CD4-positive, alpha-beta T cell treated with Interleukin-6 at 100 ng/mL for 8 hours (primary cell): ENCODE measurements at regions not wholly inside any gene's neighbourhood (a gene's known extent, or its start where the extent isn't known, plus 50 kb on each side); places are given as distances from the start of the nearest gene placed in this dataset.

Source experiments
- DNase-seq: peaks from one replicate; pipeline ENCODE4 v3.0.0-alpha.2; 2020; ENCODE audit warnings: mixed read lengths, low spot score

GRCh38 chr2:56444339-56444738 is 260.5 kb downstream of the CCDC85A start:
- no peak for DNase-seq

GRCh38 chr2:56448403-56449001 is 264.7 kb downstream of the CCDC85A start:
- no peak for DNase-seq

- DNase-seq, result no peak
Observed at GRCh38 chr2:56449002-56449431, 265.2 kb downstream of the CCDC85A start.

GRCh38 chr2:56449449-56449860 is 265.7 kb downstream of the CCDC85A start:
- no peak for DNase-seq

DNA sequence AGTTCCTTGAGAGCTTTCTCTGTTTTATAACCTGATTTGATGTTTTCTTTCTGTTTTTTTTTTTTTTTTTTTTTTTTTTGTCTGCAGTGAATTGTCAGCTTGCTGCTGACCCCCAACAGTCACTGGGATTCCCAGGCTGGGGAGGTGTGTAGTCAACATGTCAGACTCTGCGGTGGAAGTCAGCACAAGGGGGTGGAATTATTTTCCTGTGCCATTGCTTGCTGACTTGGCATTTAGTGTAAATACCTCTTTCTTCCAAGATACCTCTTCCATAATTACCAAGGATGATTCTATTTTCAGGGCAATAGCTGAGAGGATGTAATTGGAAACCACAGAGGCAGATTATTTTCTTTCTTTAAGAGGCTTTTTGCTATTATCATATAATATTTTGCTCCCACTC is 266.3 kb downstream of the CCDC85A start:
- DNase-seq, result no peak

- no peak for DNase-seq
Observed at GRCh38 chr2:56450772-56451171, 267.0 kb downstream of the CCDC85A start.

GRCh38 chr2:56455642-56456041 is 271.9 kb downstream of the CCDC85A start:
- DNase-seq, result no peak

- no peak for DNase-seq
Observed at GRCh38 chr2:56456791-56457190, 273.0 kb downstream of the CCDC85A start.

GRCh38 chr2:56460508-56460907 is 276.7 kb downstream of the CCDC85A start:
- DNase-seq, result no peak

GRCh38 chr2:56464066-56464465 is 280.3 kb downstream of the CCDC85A start:
- no peak for DNase-seq

DNA sequence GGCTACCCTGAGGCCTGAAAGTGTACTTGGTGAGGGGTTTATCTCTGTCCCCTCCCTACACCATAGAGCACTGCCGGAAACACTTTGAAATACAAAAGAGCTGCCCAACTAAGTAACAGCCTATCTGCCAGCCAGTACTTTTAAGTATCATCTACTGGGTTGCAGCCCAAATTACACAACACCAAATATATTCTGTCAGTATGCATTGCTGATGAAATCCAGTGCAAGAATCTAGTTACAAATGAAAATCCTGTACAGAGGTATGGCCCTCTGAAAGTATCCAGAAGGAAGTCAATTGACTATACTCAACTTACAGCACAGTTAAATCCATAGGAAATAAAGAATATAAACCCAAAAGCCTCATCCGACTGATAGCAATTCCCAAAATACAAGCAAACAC is 280.8 kb downstream of the CCDC85A start:
- DNase-seq, result no peak

DNA sequence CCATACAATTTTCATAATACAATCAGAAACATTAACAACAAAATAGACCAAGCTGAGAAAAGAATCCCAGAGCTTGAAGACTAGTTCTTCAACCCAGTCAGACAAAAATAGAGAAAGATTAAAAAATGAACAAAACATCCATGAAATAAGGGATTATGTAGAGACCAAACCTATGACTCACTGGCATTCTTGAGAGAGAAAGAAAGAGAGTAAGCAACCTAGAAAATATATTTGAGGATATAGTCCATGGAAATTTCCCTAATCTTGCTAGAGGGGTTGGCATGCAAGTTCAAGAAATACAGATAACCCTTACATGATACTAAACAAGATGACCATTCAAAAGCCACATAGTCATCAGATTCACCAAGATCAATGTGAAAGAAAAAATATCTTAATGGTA is 281.7 kb downstream of the CCDC85A start:
- no peak for DNase-seq

DNA sequence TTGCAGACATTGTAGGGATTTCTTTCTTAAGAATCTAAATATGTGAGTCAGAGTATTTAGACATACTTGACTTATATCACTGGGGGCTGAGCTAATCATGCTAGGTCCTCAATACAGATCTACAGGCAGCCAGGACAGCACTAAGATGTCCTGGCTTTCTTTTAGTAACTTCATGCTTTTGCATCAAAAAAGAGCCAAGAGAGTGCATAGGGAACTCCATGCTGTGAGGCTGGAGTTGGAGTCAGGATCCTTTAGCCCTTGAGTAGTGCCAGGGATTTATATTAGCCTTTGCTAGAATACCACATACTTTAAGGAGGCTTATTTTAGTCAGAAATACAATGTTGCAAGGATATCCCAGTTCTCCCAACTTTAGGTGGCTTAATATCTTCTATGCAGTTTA is 289.7 kb downstream of the CCDC85A start:
- DNase-seq, result no peak

- DNase-seq, result no peak
Observed at GRCh38 chr2:56474412-56475158, 290.8 kb downstream of the CCDC85A start.

DNA sequence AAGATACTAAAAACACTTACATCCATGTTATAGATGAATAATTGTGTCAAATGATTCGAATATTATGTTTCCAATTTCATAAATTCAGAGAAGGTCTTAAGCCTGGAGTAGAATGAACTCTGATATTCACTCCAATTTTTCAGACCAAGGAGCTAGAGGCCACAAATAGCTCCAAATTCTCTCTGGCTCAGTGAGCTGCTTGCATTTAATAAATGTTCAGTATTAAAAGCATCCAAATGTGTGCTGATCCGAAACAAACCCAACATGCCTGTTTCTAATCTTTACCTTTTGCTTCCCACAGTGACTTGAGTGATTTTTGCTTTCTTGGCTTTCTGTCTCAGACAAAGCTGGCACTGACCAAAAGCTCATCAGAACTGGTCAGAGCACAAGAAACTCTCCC is 291.4 kb downstream of the CCDC85A start:
- DNase-seq, result no peak

GRCh38 chr2:56476509-56477071 is 292.8 kb downstream of the CCDC85A start:
- no peak for DNase-seq

GRCh38 chr2:56478027-56478426 is 294.2 kb downstream of the CCDC85A start:
- no peak for DNase-seq

DNA sequence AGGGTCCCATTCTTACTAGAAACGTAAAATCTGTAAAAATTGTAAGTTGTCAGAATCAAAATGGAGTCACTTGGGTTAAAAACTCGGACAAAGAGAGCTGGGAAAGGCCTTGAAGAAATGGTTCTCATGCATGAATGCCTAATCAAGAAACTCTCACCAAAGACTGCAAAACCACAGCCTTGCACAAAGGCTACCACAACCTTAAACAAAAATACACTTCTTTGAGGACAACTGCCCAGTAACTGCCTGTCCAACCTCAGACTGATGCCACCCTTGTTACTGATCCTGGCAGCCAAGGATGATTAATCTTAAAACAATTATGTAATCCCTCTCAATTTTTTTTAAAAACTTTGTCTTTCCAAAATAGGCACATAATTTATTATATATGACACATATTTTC is 299.3 kb downstream of the CCDC85A start:
- DNase-seq, result no peak

- DNase-seq, result no peak
Observed at GRCh38 chr2:56484906-56485305, 301.1 kb downstream of the CCDC85A start.

DNA sequence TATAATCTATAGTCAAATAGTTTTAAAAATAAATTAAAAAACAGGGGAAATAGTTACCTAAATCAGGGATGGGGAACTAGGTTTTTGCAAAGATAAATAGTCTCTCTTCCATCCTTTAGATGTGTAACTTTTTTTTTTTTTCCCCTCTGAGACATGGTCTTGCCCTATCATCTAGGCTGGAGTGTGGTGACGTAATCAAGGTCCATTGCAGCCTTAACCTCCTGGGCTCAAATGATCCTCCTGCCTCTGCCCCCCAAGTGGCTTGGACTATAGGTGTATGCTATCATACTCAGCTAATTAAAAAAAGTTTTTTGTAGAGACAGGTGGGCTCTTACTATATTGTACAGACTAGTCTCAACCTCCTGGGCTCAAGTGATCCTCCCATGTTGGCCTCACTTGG is 316.5 kb downstream of the CCDC85A start:
- no peak for DNase-seq

DNA sequence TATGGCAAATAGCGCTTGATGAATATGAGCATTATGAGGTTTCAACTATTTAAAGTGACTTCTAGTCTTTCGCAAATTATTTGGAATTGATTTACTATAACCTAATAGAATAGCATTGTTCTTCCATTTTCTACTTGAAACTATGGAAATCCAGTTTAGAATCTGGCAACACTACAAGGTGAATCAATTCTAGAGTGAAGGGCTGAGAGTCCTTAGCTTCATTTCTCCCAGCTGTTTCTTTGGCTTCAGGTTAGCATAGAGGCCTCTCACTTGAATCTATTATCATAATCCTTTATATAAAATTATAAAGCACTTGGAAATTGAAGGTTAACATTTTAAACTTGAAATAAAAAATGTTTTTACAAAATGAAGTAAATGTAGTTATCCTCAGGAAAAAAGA is 318.8 kb downstream of the CCDC85A start:
- no peak for DNase-seq

DNA sequence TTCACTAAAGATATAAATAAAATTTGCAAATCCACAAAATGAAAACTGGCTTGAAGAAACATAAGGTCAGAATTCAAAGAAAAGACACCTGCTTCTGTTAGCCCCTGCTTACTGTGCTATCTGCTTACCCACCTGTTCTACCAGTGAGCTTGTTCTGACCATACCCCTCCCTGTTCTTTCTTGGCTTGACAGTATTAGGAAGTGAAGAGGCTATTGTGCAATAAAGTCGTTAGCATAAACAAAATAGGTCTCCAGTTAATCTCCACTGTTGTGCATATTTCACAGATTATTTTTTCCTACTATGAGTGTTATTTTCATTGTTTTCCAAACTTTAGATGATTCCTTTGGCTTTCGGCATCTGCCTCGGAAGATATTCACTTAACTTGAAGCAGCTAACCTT is 322.1 kb downstream of the CCDC85A start:
- no peak for DNase-seq

DNA sequence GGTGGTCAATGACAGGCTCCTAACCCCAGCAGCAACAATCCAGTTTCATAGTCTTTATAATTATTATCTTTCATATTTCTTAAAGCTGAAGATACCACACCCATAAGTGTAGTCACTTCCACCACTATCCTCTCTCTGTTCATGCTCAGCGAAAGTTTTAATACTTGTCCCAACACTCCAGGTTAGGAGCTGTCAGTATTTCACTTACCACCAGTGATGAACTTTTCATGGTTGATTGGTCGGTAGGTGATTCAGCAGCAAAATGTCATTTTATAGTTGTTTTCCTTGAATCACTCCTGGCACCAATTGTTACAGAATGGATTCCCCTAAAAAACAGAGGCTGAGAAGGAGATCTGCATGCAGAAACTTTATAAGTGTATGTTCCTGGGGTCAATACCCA is 324.9 kb downstream of the CCDC85A start:
- no peak for DNase-seq

GRCh38 chr2:56510610-56511009 is 326.8 kb downstream of the CCDC85A start:
- DNase-seq, result no peak
